Embryonic facial prominence (tissue), 1 donor: ENCODE measurements at regions not wholly inside any gene's neighbourhood (a gene's known extent, or its start where the extent isn't known, plus 50 kb on each side); places are given as distances from the start of the nearest gene placed in this dataset.
"Not testable (repeated sequence)": the region's sequence is repeated elsewhere in the genome, so short reads cannot be mapped to it uniquely, and the experiment has no call there.

Source experiments
- DNase-seq: peaks from one replicate; pipeline ENCODE4 v3.0.0-alpha.2; 2016; ENCODE audit errors: extremely low spot score

GRCh38 chr15:99485153-99485961, 80.4 kb upstream of the MEF2A start:
- DNase-seq = no peak

GRCh38 chr15:99485992-99486370, 79.8 kb upstream of the MEF2A start:
- DNase-seq = no peak

GRCh38 chr15:99486371-99487336, 79.1 kb upstream of the MEF2A start:
- peak; percentile 28 for DNase-seq

- no peak for DNase-seq
These were observed 78.5 kb upstream of the MEF2A start for GRCh38 chr15:99487337-99487730.

- DNase-seq = no peak
These were observed 73.5 kb upstream of the MEF2A start for GRCh38 chr15:99492275-99492674.

GRCh38 chr15:99492716-99493115, 73.1 kb upstream of the MEF2A start:
- no peak for DNase-seq

GRCh38 chr15:99493461-99493860, 72.3 kb upstream of the MEF2A start:
- DNase-seq = no peak

DNA sequence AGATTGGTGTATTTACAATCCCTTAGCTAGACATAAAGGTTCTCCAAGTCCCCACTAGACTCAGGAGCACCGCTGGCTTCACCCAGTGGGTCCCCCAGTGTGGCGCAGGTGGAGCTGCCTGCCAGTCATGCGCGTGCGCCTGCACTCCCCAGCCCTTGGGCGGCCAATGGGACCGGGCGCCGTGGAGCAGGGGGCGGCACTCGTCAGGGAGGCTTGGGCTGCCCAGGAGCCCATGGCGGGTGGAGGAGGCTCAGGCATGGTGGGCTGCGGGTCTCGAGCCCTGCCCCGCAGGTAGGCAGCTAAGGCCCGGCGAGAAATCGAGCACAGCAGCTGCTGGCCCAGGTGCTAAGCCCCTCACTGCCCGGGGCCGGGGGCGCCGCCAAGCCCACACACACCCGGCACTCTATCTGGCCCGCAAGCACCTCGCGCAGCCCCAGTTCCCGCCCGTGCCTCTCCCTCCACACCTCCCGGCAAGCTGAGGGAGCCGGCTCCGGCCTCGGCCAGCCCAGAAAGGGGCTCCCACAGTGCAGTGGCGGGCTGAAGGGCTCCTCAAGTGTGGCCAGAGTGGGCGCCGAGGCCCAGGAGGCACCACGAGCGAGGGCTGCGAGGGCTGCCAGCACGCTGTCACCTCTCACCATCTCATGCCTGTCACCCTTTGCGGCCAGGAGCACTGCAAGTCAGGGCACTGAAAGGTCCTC, 71.1 kb upstream of the MEF2A start:
- DNase-seq = not testable (repeated sequence)

DNA sequence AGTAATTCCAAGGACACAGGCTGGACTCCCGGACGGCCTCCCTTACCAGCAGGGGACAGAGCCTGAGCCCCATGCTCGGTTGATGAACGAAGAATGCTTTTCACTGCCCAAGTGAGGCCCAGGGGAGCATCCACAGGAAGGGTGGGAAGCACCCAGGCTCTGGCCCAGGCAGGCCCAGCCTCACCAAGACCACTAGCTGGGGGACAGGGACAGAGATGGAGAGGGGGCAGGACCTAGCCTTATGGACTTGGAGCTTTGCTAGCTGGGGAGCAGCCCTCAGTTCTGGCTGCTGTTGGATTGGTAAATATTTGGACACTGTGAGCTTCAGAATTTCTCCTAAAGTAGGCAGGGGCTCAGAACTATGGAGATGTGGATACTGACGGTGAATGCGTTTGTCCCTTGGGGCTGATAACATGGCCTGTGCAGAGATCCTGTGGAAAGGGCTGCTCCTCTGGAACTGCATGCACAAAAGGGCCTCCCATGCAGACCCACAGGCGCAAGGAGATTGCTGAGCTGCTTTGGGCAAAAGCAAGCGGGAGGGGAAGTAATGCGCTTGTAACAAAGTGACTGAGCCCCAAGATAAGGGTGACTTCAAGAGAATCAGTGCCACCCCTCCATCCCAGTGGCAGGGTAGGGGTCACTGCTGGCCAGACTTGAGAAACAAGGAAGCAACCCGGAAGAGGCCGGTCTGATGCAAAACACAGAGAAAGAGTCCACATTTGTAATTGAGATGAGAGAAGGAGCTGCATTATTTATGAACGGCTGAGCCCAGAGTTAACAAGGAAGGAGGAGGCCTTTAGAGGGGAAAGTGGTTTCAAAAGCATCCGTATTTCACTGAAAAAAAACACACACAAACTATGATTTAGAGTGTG, 70.1 kb upstream of the MEF2A start:
- no peak for DNase-seq

GRCh38 chr15:99496302-99496629, 69.5 kb upstream of the MEF2A start:
- DNase-seq = no peak

DNA sequence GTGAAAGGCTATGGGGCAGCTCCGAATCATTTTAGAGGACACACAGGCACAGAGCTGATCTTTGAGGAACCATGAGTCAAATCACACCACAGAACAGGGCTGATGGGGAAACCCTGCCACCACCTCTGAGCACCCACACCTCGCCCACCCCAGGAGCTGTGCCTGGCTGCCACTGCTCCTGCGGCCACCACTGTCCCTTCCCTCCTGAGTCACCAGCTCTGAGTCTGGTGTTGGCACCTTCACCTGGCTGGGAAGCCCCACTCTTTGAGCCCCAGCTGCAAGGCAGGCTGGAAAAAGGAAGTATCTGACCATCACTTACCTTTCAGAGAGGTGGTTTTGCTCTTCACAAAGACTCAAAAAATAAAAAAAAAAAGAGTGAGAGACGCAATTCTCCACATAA, 63.6 kb upstream of the MEF2A start:
- no peak for DNase-seq

DNA sequence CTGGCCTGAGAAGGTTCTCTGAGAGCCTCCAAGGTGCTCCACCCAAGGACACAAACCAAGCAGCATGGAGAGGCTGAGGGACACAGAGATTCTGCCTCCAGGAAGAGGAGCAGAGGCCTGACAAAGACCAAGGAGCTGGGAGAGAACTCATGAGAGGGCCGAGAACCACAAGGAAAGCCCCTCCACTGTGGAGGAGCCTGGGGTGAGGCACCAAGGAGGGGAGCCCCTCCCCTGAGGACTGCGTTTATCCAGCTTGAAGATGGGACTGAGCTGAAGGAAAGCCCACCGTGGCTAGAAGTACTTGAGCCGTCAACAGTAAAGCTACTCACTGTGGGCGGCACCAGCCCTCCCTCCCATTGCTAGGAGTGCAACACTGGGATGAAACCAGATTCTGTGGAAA, 63.1 kb upstream of the MEF2A start:
- DNase-seq = no peak

DNA sequence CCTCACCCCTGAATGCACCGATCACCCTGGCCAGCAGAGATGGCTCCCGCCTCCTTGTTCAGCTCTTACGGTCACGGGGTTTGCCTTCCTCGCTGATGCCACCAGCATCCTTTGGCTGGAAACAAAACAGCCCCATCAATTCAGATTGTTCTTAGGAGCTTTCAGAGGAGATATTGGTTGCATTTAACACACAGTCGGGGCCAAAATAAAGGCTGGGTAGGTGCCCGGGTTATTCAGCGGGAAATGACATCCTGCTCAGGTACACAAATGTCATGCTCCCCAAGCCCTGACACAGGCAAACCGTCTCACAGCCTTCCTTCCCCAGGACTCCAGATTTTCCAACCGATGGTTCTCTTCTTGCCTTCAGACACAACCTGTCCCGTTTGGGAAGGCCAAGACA, 62.4 kb upstream of the MEF2A start:
- no peak for DNase-seq

GRCh38 chr15:99504071-99504822, 61.5 kb upstream of the MEF2A start:
- no peak for DNase-seq

DNA sequence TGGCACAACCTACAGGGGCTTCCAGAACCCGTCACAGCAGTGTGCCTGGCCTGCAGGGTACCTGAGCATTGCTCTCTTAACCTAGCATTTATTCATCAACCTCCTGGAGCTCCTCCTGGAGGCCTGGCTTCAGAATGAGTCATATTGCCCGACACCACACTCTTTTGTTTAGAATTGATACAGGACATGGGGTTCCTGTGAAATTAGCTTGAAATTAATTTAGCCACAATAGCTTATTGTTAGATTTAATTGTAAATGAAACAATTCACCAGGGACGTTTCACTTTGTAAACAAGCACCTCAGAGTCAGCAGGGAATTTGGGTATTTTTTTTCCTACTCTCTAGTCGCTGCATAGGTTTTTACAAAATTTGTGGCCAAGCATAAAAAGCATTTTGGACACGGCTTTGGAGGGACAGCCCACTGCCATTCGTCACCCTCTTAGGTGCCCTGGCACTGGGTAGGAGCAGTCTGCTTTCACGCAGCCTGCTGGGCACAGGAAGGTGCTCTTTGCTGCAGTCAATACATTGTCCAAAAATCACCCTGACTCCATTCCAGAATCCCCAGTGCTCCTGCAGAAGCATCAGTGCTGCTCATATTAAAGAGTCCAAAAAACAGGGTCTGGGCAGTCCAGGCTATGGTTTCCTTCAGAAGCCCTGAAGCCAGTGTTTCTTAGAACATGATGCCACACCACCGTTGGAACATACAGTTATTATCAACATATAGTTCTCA, 60.8 kb upstream of the MEF2A start:
- no peak for DNase-seq

GRCh38 chr15:99506399-99506798, 59.4 kb upstream of the MEF2A start:
- DNase-seq = no peak

- no peak for DNase-seq
These were observed 58.7 kb upstream of the MEF2A start for GRCh38 chr15:99507016-99507503.

GRCh38 chr15:99507504-99508310, 58.1 kb upstream of the MEF2A start:
- DNase-seq = no peak

DNA sequence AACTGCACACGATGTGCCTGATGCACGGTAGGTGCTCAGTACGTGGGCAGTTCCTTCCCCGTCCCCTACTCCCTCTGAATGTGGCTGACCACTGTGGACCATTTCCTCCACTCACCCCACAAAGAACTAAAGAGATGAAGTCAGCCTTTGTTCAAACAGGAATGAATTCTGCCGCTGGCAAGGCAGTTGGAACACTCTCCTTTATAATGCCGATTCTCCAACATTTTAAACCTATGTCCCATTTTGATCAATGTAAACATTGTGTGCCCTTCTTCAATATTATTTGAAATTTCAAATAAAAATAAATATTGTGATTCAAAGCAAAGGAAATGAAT, 57.5 kb upstream of the MEF2A start:
- no peak for DNase-seq
